Aorta (tissue), 5 donors: ENCODE measurements at regions not wholly inside any gene's neighbourhood (a gene's known extent, or its start where the extent isn't known, plus 50 kb on each side); places are given as distances from the start of the nearest gene placed in this dataset.

Experiments
- ATAC-seq: fragments of 200-7000 bp; cut with Tn5 transposase; one replicate; pipeline ENCODE4 v1.9.1; 2022; ENCODE audit warnings: moderate library complexity; ENCODE audit not compliant: low FRiP score
- DNase-seq, 2 donors: peaks; one replicate each; pipeline ENCODE4 v3.0.0-alpha.2; 2020
- H3K27ac ChIP-seq, 2 donors: one replicate each; pipeline ENCODE4 v1.5.1; 2013; ENCODE audit warnings: low read length in 2 of 2, mild to moderate bottlenecking in 2 of 2, moderate library complexity in 2 of 2, control low read depth in 1 of 2, inconsistent platforms in 1 of 2, low read depth in 1 of 2
- H3K27me3 ChIP-seq, 2 donors: one replicate each; pipeline ENCODE4 v1.6.1; 2013; ENCODE audit warnings: control low read depth in 1 of 2, low read length in 1 of 2, mild to moderate bottlenecking in 1 of 2, moderate library complexity in 1 of 2; ENCODE audit not compliant: insufficient read depth in 2 of 2, control insufficient read depth in 1 of 2
- H3K36me3 ChIP-seq, 2 donors: one replicate each; pipeline ENCODE4 v1.6.1; 2013; ENCODE audit warnings: control low read depth in 1 of 2, low read length in 1 of 2, mild to moderate bottlenecking in 1 of 2; ENCODE audit not compliant: insufficient read depth in 2 of 2, control insufficient read depth in 1 of 2
- H3K4me1 ChIP-seq, 2 donors: one replicate each; pipeline ENCODE4 v1.6.1; 2013; ENCODE audit warnings: low read length in 2 of 2, control low read depth in 1 of 2, mild to moderate bottlenecking in 1 of 2, moderate library complexity in 1 of 2; ENCODE audit not compliant: insufficient read depth in 2 of 2, control insufficient read depth in 1 of 2
- H3K4me3 ChIP-seq, 2 donors: one replicate each; pipeline ENCODE4 v1.5.1; 2013; ENCODE audit warnings: low read length in 2 of 2, control low read depth in 1 of 2, mild to moderate bottlenecking in 1 of 2
- H3K9me3 ChIP-seq: one replicate; pipeline ENCODE4 v1.6.1; 2013; ENCODE audit warnings: mild to moderate bottlenecking, low read length; ENCODE audit not compliant: control insufficient read depth
- WGBS, 2 donors: extraction: QIAGEN DNeasy Blood & Tissue Kit; methylation state at CpG; one replicate each; pipeline ENCODE4 v1.1.7; 2013; 5-methylcytosine and 5-hydroxymethylcytosine counted together
- intact Hi-C, 2 donors: fragments of 100-400 bp; cut with DNase I; formaldehyde crosslinking; loops; one replicate each; pipeline versions ENCODE4 v1.14.2 to v1.15.0; 2022
- donor health status: healthy with polysubstance abuse.
- donor health status: Bipolar disorder and iron deficiency.
- donor health status: DM: no; HTN: no; CAD: no.
- donor health status: DM: no; HTN: no; CAD: no.
- donor health status: DM: yes; HTN: yes; CAD: no.

DNA sequence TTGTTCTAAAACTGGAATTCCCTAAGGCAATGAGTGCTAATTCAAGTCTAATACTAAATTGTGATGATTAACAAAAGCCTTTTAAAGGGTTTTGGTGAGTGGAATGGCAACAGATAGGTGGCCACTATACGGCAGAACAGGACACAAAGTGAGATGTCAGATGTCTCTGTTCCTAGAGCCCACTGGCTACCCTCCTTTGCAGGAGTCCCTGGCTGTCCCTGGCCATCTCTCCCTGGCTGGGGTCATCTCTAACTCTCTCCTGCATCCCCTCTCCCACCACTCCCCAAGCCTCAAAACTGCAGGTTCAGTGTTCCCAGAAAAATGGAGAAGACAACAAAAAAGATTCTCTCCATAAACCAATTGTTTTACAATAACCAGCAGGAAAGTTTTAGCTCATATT, 79.2 kb downstream of the MDH1 start:
- H3K9me3 ChIP-seq: no peaks in the 10 kb centered on the region
- H3K36me3 ChIP-seq: no peaks in the 10 kb centered on the region
- DNase-seq (no peak), ATAC-seq (no peak)
- intact Hi-C loops: loop anchor here in 1 of 2 donors (5.0 kb wide), 1 partner anchor 951 kb away; no protein-coding TSS in a partner anchor
- H3K4me3 ChIP-seq: no peak overlapping the region
- 86 to 89% methylated on average over 1 of the region's 1 CpG for WGBS, 2 donors
- no peaks in the 10 kb centered on the region for H3K27me3 ChIP-seq
- H3K27ac ChIP-seq: no peak overlapping the region
- no peaks in the 10 kb centered on the region for H3K4me1 ChIP-seq

- no peak overlapping the region for H3K27ac ChIP-seq
- intact Hi-C loops: loop anchor here in 1 of 2 donors (5.0 kb wide), 1 partner anchor 951 kb away; no protein-coding TSS in a partner anchor
- no peaks in the 10 kb centered on the region for H3K9me3 ChIP-seq
- no peaks in the 10 kb centered on the region for H3K36me3 ChIP-seq
- WGBS, 2 donors: 54 to 59% methylated on average over 4 of the region's 4 CpGs
- DNase-seq (no peak), ATAC-seq (no peak)
- no peak overlapping the region for H3K4me3 ChIP-seq
- H3K27me3 ChIP-seq: no peaks in the 10 kb centered on the region
- H3K4me1 ChIP-seq: no peaks in the 10 kb centered on the region
Observed at GRCh38 chr2:63668466-63668865, 79.7 kb downstream of the MDH1 start.

GRCh38 chr2:63669596-63669995, 80.8 kb downstream of the MDH1 start:
- H3K4me3 ChIP-seq: no peak overlapping the region
- no peaks in the 10 kb centered on the region for H3K36me3 ChIP-seq
- ATAC-seq (no peak), DNase-seq (no peak)
- H3K4me1 ChIP-seq: no peaks in the 10 kb centered on the region
- intact Hi-C loops: loop anchor here in 1 of 2 donors (5.0 kb wide), 1 partner anchor 952 kb away; no protein-coding TSS in a partner anchor
- no peak overlapping the region for H3K27ac ChIP-seq
- 91% methylated on average over 3 of the region's 3 CpGs for whole genome bisulfite sequencing, 2 donors
- no peaks in the 10 kb centered on the region for H3K27me3 ChIP-seq
- no peaks in the 10 kb centered on the region for H3K9me3 ChIP-seq

DNA sequence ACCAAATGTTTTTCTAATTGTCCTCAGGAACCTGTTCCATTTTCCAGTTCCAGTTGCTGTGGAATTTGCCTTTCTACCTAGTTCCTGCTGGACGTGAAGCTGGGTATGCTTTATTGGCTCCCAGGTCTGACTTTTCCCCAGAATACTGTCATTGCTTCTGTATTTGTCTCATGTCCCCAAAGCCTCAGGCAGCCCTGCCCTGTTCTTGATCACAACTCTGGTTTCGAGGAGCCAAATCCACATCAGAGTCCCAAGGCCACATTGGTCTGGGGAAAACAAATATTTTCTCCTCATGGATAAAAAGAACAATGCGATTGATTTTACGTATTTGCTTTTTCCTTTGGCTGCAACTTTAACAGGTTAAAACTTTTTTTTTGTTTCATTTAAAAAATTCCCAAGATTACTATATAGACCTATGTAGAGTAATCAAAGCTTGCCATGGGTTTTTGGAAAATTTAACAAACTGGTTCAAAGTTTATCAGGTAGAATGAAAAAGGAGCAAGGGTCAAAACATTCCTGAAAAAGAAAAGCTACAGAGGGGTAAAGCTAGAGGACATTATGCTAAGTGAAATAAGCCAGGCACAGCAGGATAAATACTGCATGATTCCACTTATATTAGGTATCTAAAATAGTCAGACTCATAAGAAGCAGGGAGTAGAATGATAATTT, 85.2 kb downstream of the MDH1 start:
- ATAC-seq: no peak
- H3K4me1 ChIP-seq: no peaks in the 10 kb centered on the region
- H3K4me3 ChIP-seq: no peak overlapping the region
- no peak for DNase-seq
- H3K9me3 ChIP-seq: no peaks in the 10 kb centered on the region
- H3K27ac ChIP-seq: no peak overlapping the region
- no peaks in the 10 kb centered on the region for H3K36me3 ChIP-seq
- intact Hi-C loops: no loop called here
- WGBS, 2 donors: 76 to 77% methylated on average over 4 of the region's 4 CpGs
- no peaks in the 10 kb centered on the region for H3K27me3 ChIP-seq

- DNase-seq (no peak), ATAC-seq (no peak)
- Histone ChIP-seq H3K4me3 (no peak overlapping the region), H3K27ac (no peak overlapping the region), H3K4me1 (no peaks in the 10 kb centered on the region), H3K36me3 (no peaks in the 10 kb centered on the region), H3K27me3 (no peaks in the 10 kb centered on the region), H3K9me3 (no peaks in the 10 kb centered on the region)
- intact Hi-C loops: no loop called here
- 82 to 92% methylated on average over 1 of the region's 1 CpG for WGBS, 2 donors
Observed at GRCh38 chr2:63675026-63675425, 86.3 kb downstream of the MDH1 start.

DNA sequence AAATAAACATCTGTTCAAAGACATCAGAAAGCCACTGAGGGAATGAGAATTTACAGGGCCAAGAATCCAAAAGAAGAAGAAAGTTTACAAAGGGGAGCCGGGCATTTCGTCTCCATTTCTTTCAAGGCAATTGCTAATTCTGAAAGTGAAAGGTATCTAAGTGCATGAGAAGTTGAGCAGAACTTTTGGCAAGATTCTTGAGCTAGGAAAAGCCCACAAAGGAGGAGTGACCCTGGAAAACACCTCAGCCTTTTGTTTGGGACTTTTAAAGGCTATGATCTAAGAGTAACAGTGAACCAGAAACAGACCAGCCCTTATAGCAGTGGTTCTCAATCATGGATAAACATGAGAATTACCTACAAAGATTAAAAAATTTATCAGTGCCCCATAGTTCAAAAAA, 87.4 kb downstream of the MDH1 start:
- no peak overlapping the region for H3K4me3 ChIP-seq
- intact Hi-C loops: no loop called here
- ATAC-seq (no peak), DNase-seq (no peak)
- H3K27ac ChIP-seq: no peak overlapping the region
- H3K36me3 ChIP-seq: no peaks in the 10 kb centered on the region
- 14 to 17% methylated on average over 2 of the region's 2 CpGs for whole genome bisulfite sequencing, 2 donors
- no peaks in the 10 kb centered on the region for H3K27me3 ChIP-seq
- H3K9me3 ChIP-seq: no peaks in the 10 kb centered on the region
- H3K4me1 ChIP-seq: no peaks in the 10 kb centered on the region

GRCh38 chr2:63678085-63678484, 89.3 kb downstream of the MDH1 start:
- ATAC-seq (no peak), DNase-seq (no peak)
- WGBS, 2 donors: 85 to 95% methylated on average over 2 of the region's 2 CpGs
- no peak overlapping the region for H3K27ac ChIP-seq
- H3K9me3 ChIP-seq: no peaks in the 10 kb centered on the region
- no peaks in the 10 kb centered on the region for H3K36me3 ChIP-seq
- H3K4me3 ChIP-seq: no peak overlapping the region
- intact Hi-C loops: no loop called here
- H3K4me1 ChIP-seq: no peaks in the 10 kb centered on the region
- H3K27me3 ChIP-seq: no peaks in the 10 kb centered on the region

DNA sequence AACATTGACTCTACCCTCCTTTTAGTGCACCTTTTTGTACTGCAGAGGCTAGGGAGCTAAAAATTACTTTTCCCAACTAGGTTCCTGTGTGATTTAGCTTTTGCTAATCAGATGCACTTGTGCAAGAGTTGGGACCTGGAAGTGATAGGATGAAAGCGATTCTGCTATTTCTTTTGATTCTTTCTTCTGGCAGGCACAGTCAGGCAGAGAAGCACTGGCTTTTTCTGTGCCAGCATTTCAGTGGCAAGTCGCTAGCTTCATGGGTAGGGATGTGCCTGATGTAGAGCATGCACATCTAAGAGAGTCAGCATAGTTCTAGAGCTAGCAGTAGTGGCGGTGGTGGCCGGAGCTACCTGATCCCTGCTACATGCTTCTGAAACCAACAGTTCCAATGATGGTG, 89.8 kb downstream of the MDH1 start:
- Histone ChIP-seq H3K4me1 (no peaks in the 10 kb centered on the region), H3K36me3 (no peaks in the 10 kb centered on the region), H3K9me3 (no peaks in the 10 kb centered on the region), H3K27me3 (no peaks in the 10 kb centered on the region), H3K27ac (no peak overlapping the region), H3K4me3 (no peak overlapping the region)
- ATAC-seq (no peak), DNase-seq (no peak)
- intact Hi-C loops: no loop called here
- WGBS, 2 donors: 71 to 73% methylated on average over 4 of the region's 4 CpGs

DNA sequence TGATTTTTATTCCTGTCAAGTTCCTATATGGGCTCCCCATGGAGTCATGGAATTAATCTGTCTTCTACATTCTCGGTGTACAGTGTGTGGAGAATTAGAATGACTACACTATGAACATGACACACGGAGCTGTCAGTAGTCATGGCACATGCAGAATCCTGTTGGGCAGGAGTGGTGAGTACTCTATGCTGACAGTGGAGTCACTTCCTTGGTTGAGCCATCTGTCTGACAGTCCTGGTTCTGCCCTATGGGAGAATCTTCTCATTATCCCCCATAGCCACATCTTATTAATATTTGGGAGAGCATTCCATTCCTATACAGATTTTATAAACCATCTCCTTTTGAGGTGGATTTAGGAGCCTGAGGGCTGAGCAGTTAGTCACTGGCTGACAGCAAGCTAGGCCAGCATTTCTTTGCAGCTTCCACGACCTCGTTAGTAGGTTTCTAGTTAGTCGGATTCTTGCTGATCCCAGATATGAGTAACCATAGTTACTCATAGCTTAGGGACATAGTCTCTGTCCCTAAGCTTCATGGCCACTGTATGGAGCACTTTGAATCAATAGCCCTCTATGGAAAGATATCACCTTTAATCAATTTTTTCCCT, 90.6 kb downstream of the MDH1 start:
- no peaks in the 10 kb centered on the region for H3K4me1 ChIP-seq
- no peak overlapping the region for H3K4me3 ChIP-seq
- no peaks in the 10 kb centered on the region for H3K9me3 ChIP-seq
- no peak for DNase-seq
- ATAC-seq: no peak
- H3K27ac ChIP-seq: no peak overlapping the region
- intact Hi-C loops: no loop called here
- no peaks in the 10 kb centered on the region for H3K36me3 ChIP-seq
- no peaks in the 10 kb centered on the region for H3K27me3 ChIP-seq
- 93 to 96% methylated on average over 5 of the region's 5 CpGs for WGBS, 2 donors
